CD4-positive, alpha-beta T cell treated with Interleukin-21 for 1 hour (primary cell): ENCODE measurements at regions not wholly inside any gene's neighbourhood (a gene's known extent, or its start where the extent isn't known, plus 50 kb on each side); places are given as distances from the start of the nearest gene placed in this dataset.
"Not testable (repeated sequence)": the region's sequence is repeated elsewhere in the genome, so short reads cannot be mapped to it uniquely, and the experiment has no call there.

Experiments used
- DNase-seq: peaks from one replicate; pipeline ENCODE4 v3.0.0-alpha.2; 2020

DNA sequence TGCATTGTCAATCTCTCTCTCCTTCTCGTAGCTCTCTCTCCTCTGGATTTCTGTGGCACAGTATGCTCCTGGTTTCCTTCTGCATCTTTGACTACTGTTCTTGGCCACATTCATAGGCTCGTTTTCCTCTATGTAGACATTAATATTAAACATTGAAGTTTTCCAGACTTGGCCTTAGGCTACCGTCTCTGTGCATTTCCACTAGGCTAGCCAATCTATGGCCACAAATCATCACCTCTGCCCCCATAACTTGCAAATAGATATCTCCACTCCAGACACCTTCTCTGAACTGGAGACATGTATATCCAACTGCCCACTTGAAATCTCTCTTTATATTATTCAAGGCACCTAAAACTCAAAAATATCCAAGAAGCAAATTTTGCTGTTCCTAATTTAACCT is 768.5 kb downstream of the TSN start:
- DNase-seq, result no peak

DNA sequence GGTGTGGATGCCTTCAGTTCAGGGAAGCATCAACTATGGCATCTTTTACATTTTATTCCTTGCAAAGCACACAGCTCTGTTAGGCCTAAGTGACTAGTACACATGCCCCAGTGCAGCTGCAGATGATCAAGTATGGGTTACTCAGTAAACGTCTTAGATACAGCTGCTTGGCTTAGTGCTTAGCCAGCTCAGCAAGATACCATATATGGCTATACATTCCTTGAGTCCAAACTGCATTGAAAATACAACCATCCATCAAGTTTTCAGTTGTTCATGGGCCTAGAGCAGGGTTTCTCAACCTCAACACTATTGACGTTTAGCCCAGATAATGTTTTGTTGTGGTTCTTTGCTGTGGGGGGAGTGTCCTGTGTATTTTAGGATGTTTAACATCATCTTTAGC is 769.9 kb downstream of the TSN start:
- no peak for DNase-seq

- no peak for DNase-seq
Measured at GRCh38 chr2:122528061-122528460, 772.6 kb downstream of the TSN start.

DNA sequence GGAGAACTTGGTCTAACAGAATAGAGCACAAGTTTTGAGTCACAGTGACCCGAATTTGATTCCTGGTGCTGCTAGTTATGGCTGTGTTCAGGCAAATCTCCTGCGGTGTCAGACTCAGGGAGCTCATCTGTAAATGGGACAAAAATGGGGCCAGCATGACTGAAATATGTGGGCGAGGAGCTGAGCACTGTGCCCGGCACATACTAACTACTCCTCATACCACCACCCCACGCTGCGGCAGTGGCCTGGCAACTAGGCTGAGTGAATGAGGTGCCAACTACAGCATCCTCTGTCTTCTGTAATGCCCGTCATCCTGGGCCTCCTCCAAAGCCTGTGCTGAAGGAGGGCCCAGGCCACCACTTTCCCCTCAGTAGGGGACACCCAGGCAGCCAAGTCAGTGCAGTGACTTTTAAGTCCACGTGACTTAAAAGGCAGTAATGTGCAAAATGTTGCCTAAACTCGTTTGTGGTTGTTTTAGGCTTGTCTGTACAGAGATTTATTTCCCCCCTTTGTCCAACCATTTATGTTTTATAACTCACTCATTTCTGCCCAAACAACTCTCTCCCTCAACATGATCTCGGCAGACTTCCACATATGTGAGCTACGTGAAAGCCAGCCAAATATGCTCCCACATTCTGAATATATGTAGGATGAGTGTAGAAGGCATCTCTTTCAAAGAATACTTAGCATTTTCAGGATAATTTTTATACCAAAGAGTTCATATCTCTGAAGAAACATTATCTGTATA is 773.7 kb downstream of the TSN start:
- no peak for DNase-seq

DNA sequence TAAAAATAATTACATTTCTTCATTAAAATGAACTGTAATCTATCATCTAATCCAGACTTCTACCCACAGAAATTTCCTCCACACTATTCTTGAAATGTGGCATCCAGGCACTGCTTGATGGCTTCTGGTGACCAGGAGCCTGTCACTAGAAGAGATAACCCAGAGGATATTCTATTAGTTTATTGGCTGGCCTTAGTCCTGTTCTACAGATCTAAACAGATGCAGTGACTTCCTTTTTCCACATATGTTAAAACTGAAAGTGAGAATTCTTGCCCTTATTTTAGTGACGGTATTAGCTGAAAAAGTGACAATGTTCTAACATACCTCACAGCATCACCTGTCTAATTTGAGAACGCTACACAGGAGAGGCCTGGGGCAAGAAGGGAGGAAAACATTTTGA is 775.4 kb downstream of the TSN start:
- no peak for DNase-seq

- no peak for DNase-seq
Measured at GRCh38 chr2:122531290-122532071, 776.0 kb downstream of the TSN start.

DNA sequence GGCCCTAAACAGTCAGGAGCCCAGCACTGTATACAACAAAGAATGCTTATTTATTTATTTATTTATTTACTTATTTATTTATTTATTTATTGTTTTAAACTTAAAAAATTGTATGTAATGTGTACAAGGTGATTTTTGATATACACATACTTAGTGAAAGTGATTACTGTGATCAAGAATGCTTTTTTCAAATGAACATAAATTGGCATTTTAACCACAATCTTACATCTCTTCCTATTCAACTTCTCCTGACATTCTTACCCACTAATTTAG is 776.6 kb downstream of the TSN start:
- DNase-seq, result no peak

- no peak for DNase-seq
Measured at GRCh38 chr2:122532481-122532880, 777.0 kb downstream of the TSN start.

GRCh38 chr2:122535960-122536505 is 780.6 kb downstream of the TSN start:
- no peak for DNase-seq

DNA sequence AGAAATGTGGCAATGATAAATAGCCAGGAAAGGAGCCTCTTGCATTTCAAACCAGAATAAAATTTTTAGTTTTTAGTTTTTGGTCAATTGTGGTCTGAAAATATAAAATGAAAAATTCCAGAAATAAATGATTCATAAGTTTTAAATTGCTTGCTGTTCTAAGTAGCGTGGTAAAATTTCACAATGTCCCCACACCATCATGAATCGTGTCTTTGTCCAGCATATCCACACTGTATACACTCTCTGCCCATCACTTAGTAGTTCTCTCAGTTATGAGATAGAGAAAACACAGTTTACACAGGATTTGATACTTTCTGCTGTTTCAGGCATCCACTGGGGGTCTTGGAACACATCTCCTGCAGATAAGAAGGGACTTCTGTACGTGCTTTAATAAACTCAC is 783.9 kb downstream of the TSN start:
- DNase-seq, result no peak

- no peak for DNase-seq
Measured at GRCh38 chr2:122539920-122540319, 784.5 kb downstream of the TSN start.

DNA sequence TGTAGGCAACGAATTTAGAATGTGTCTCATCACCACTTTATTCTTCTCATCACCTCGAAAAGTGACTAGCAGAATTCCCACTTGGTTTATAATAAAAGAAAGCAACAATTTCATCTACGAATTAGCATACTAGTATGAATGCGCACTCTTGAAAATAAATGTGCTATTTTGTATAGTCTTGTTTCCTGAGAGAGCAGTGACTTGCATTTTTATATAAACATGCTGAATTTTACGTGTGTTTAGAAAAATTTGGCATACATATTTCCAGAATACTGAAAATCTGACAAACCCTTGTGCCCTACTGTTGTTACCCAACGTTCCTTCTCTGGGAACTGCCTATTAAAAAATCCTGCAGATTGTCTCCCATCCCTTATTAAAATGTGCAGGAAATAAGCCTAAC is 786.8 kb downstream of the TSN start:
- no peak for DNase-seq

GRCh38 chr2:122542646-122543045 is 787.2 kb downstream of the TSN start:
- no peak for DNase-seq

DNA sequence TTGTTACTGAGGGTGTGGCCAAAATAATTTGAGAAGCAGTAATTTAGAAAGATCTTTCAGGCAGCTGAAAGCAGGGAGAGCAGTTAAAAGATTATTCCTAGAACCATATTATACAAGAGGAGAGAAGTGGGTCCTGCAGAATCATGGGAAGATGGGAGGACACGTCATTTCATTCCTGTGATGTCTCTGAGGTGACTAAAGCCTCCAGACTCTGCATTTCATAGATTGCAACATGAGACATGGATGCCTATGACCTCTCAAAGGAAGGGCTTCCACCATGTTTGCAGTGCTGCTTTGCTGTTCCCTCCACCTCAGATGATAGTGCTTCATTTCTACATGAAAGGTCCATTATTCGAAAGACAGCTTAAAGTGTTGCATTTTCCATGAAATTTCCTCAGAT is 788.4 kb downstream of the TSN start:
- DNase-seq, result no peak

DNA sequence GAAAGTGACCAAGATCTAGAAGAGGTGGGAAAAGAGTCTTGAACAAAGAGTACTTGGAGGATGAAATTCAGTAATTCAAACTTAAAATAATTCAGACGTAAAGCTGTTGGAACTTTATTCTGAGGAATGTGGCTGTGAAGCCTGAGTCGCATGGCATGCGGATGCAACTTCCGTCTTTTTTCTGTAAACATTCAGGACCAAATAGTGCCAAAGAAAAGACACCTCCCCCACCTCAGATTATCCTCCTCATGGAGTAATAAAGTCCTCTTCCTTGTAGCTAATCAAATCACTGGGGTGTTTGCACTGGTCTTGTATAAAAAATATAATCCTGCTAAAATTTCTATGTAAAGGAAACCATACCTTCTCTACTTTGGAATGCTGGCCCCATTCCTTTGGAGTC is 790.4 kb downstream of the TSN start:
- no peak for DNase-seq

- DNase-seq, result no peak
Measured at GRCh38 chr2:122562775-122563174, 807.3 kb downstream of the TSN start.

GRCh38 chr2:122563781-122564180 is 808.3 kb downstream of the TSN start:
- no peak for DNase-seq

GRCh38 chr2:122564843-122565242 is 809.4 kb downstream of the TSN start:
- DNase-seq, result no peak

DNA sequence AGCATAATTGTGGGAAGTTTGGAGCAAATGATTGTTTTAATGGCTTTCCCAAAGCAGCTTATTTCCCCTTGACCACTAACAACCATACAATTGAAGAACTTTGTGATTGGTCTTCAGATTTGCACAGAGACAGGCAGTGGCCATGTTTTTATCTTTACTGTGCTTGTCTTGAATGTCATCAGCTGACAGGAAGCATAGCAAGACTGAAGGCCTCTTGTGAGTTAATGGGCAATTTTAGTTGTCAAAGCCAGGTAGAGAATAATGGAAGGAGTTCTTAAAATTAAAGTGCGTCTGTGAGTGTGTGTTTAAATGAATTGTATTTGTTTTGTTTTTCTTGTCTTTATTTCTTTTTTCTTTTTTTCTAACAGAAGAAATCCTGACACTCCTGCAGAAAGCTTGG is 809.9 kb downstream of the TSN start:
- DNase-seq, result no peak

DNA sequence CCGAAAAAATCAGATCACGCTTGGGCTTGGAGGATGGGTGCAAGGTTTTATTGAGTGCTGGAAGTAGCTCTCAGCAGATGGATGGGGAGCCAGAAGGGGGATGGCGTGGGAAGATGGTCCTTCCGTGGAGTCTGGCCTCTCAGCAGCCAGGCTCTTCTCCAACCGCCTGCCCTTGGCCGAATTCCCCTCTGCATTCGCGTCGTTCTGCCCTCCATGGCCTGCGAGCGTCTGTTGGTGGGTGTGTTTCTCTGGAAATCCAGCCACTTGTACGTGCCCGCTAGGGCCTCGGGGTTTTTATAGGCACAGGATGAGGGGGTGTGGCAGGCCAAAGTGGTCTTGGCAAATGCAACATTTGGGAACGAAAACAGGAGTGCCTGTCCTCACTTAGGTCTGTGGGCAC is 815.2 kb downstream of the TSN start:
- no peak for DNase-seq

- DNase-seq, result not testable (repeated sequence)
Measured at GRCh38 chr2:122571471-122571870, 816.0 kb downstream of the TSN start.

DNA sequence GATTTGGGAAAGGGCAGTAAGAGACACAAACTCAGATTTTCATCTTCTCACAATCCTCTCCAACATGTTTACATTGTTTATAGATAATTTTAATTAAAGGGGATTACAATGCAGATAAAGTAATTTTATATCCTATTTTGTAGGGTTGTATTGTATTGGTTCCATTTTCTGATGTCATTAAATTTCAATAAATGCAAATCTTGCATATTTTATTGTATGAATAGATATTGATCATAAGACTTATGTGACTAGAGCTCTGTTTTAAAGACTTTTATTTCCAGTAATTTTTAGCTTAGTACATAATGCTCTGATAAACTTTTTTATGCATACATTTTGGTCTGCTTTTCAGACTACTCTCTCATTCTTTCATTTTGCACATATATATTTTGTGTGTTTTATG is 819.6 kb downstream of the TSN start:
- DNase-seq, result no peak

GRCh38 chr2:122583159-122583917 is 827.9 kb downstream of the TSN start:
- DNase-seq, result no peak

GRCh38 chr2:122590524-122590923 is 835.1 kb downstream of the TSN start:
- no peak for DNase-seq
